Fibroblast of gingiva (primary cell): ENCODE measurements at regions not wholly inside any gene's neighbourhood (a gene's known extent, or its start where the extent isn't known, plus 50 kb on each side); places are given as distances from the start of the nearest gene placed in this dataset.

ENCODE experiments used
- DNase-seq: peaks from one replicate; pipeline ENCODE4 v3.0.0-alpha.2; 2011; ENCODE audit warnings: low read depth

- no peak for DNase-seq
Measured at GRCh38 chr1:193791746-193792145, 605.3 kb upstream of the B3GALT2 start.

GRCh38 chr1:193787061-193787460 is 600.6 kb upstream of the B3GALT2 start:
- DNase-seq, result no peak

DNA sequence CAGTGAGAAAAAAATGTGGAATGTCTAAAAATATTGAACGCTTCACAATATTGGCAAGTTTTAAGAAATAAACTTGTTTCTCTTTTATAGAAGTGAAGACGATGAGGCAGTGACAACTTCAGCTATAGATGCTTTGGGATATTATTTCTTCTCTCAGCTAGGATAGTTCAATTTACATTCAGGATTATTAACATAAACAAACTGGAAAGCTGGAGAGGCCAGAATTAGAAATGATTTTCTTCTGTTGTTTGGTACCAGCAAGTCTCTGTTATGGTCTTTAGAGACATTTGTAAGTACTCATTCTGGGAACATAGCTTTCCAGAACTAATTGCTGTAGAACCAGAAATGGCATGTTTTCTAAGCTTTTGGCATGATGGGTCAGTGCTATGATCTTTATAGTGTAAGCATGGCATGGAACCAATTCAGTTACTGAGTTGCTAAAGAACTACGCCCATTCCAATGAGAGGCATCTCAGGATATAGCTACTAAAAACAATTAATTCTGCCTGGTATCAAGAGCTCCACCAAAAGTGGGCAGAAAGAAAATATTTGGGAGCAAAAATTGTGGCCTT is 599.5 kb upstream of the B3GALT2 start:
- DNase-seq, result peak; percentile 1

DNA sequence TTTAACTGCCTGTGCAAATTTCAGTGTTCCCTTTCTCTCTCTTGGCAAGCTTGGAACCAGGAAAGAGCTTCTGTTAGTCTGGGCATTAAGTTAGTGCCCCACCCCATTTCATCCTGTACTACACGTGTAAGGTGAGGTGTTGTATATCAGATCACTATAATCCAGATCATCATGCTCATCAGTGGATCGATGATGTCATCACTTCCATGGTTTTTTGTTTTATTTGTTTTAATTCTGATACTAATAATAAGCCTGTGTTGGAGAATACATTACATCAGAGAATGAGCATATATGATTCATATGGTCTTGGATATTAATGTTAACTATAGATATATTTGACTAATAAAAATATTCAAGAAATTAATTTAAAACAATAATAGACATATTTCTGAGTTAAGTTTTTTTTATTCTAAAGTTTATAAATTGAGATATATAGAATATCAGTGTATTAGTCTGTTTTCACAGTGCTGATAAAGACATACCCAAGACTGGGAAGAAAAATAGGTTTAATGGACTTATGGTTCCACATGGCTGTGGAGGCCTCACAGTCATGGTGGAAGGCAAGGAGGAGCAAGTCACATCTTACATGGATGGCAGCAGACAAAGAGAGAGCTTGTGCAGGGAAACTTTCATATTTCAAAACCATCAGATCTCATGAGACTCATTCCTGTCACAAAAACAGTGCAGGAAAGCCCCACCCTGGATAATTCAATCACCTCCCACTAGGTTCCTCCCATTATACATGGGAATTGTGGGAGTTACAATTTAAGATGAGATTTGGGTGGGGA is 588.3 kb upstream of the B3GALT2 start:
- DNase-seq, result no peak

DNA sequence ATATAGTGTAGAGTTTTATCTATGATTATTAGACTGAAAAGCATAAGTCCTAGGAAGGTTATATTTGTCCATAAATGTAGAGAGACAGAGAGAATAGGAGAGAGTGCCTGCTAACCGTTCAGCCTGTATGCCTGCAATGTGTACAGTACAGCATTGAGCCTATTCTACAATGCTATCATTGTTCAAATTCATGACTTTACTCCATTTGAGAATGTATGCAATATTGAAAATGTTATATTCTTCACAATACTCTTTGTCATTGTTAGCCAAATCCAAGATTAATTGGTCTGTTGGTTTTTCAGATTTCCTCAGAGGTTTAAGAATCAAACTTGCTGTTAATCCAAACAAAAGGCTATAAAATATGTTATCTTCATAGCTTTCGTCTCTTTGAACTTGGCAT is 585.2 kb upstream of the B3GALT2 start:
- no peak for DNase-seq

DNA sequence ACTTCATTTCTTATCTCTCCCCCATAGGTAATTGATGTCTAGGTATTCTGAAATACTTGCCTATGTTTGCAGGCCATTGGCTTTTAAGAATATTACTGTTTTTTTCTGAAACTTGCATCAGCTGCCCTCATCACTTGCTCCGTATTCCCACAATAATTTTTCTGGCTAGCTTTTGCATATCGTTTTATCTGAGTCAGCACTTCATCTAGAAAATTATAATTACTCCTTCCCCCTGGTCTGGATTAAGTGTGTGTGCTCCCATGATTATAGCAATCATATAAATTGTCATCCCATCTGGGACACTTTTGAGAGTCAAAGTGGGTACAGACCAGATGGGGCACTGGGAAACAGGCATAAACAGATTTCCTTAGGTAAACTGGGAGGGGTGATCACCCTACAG is 583.2 kb upstream of the B3GALT2 start:
- DNase-seq, result no peak

DNA sequence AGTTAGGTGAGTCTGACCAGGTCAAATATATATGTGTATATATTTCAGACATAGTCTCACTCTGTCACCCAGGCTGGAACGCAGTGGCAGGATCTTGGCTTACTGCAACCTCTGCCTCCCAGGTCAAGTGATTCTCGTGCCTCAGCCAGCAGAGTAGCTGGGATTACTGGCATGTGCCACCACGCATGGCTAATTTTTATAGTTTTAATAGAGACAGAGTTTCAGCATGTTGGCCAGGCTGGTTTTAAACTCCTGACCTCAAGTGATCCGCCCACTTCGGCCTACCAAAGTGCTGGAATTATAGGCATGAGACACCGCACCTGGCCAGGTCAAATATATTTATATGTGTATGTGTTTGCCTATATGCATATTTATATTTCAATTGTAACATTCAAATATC is 581.5 kb upstream of the B3GALT2 start:
- DNase-seq, result no peak

GRCh38 chr1:193766329-193766728 is 579.9 kb upstream of the B3GALT2 start:
- no peak for DNase-seq

GRCh38 chr1:193763266-193763665 is 576.9 kb upstream of the B3GALT2 start:
- no peak for DNase-seq

GRCh38 chr1:193762236-193762635 is 575.8 kb upstream of the B3GALT2 start:
- no peak for DNase-seq

- DNase-seq, result no peak
Measured at GRCh38 chr1:193755441-193755840, 569.0 kb upstream of the B3GALT2 start.

DNA sequence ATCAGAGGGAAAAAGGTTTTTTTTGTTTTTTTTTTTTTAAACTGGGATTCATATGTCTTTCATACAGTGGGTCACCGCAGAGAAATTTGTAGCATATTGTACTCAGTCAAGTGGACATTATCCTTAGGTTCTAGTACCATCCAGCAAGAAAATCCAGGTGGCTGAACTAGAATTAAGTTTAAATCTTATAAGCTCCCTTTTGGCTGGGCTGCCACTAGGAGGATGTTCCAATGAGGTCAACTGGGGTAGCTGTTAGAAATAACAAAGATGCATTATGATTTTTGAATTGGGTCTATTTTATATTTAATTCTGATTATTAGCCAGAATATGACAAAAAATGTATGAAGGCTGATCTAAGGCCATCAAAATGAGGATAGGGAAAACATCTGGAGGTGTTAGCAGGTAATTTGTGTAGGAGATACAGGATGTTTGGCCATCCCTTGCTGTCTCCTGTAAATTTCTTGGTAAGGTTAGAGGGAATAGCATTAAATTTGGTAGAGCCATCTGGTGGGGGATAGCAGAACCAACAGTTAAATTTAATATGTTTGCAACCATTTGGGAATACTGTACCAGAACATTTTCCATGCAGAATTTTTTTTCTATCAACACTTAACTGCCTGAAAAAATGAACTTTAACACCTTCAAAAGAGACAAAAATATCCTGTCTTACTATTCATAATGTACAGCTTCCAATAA is 568.5 kb upstream of the B3GALT2 start:
- DNase-seq, result no peak

GRCh38 chr1:193754151-193754550 is 567.7 kb upstream of the B3GALT2 start:
- DNase-seq, result no peak

- no peak for DNase-seq
Measured at GRCh38 chr1:193753038-193753756, 566.8 kb upstream of the B3GALT2 start.

DNA sequence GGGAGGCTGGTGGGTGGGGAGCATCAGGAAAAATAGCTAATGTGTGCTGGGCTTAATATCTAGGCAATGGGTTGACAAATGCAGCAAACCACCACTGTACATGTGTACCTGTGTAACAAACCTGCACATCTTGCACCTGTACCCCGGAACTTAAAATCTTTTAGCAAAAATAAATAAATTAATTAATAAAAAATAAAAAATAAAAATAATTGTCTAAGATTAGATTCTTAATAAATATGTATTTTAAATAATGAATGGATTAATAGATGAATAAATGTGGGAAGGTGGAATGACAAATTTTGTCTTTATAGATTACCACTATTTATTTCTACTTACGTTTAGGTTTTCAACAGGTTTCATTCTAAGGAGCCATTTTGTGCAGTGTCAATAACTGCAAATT is 563.5 kb upstream of the B3GALT2 start:
- no peak for DNase-seq

DNA sequence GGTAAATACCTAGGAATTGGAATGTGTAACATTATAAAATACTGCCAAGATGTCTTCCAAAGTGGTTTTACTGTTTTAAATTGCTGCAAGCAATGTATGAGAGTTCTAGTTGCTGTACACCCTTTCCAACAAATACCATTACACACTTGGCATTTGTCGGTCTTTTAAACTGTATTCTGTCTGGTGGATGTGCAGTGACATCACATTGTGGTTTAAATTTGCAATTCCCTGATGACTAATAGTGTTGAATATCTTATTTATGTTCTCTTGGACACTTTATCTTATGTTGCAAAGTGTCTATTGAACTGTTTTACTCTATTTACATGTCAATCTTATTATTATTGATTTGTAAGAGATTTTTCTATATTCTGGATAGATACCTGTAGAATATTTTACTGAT is 561.2 kb upstream of the B3GALT2 start:
- peak; percentile 15 for DNase-seq

GRCh38 chr1:193741228-193741627 is 554.8 kb upstream of the B3GALT2 start:
- DNase-seq, result no peak

- no peak for DNase-seq
Measured at GRCh38 chr1:193740762-193741161, 554.3 kb upstream of the B3GALT2 start.

DNA sequence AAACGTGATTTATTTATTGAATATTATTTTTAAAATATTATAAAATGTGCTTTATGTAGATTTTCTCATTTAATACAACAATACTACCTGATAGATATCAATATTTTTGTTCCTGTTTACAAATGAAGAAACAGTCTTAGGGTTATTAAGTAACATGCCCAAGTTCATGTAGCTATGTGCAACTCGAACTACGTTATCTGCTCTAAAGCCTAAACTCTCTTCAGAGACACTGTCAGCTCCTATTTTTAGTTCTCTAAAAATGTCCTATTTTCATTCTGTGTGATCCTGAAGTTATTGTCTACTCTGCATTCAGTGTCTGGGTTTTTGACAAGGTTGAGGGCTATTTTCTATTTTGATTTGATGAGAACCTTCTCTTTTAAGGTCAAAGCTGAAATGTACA is 550.1 kb upstream of the B3GALT2 start:
- no peak for DNase-seq

DNA sequence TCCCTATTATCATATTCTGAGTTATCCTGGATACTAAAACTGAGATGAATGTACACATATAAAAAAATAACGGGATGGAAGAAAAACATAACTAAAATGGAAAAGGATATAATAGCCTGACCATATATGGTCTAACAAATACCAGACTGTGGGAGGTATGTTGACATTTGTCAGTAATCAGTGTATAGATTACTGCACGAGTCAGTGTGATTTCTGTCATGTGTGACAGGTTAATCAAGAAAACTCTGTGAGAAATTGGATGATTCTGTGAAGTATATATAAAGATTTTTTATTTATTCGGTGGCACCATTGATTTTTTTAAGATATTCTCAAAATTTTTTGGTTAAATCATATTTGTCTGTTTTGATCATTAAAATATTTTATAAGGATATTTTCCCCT is 547.3 kb upstream of the B3GALT2 start:
- no peak for DNase-seq

DNA sequence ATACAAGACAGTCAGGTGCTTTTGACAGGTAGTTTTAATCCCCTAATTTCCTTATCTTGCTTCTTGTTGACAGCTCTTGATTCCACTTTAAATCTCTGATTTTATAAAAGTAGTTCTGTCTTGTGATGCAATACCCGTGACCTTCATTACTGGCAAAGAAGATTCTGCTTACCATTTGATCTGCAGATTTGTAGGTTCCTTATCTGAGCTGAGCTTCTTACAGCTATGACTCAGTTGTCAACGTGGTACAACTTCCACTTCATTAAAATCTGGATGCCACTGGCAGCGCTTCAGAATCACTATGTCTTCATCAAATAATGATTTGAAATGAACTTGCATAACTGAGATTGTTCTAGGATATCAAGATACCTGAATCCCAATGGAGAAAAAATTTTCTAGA is 543.6 kb upstream of the B3GALT2 start:
- no peak for DNase-seq

- no peak for DNase-seq
Measured at GRCh38 chr1:193729429-193729828, 543.0 kb upstream of the B3GALT2 start.

GRCh38 chr1:193727850-193728249 is 541.4 kb upstream of the B3GALT2 start:
- DNase-seq, result no peak
